ENCODE measurements at regions not wholly inside any gene's neighbourhood (a gene's known extent, or its start where the extent isn't known, plus 50 kb on each side); places are given as distances from the start of the nearest gene placed in this dataset.

DNA sequence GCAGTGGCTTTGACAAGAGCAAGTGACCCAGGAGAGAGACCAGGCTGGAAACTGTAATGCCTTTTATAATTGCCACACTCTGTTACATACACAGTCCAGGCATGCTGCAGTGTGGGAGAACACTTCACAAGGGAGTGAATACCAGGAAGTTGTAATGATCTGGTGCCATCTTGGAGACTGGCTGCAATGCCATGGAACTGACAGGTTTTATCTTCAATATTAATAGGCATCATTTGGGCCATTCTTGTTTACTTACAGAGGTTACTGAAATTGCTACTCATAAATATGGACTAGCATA is 274.3 kb downstream of the AUH start:
- no peak for DNase-seq
- H3K9me3 ChIP-seq: no peaks in the 10 kb centered on the region
- TF ChIP-seq POLR2A (IDR thresholded peaks at IDR 0.05): no peak
- TF ChIP-seq EP300 (IDR thresholded peaks at IDR 0.05; ENCODE audit: low read depth): no peak
- TF ChIP-seq POLR2AphosphoS5 (IDR thresholded peaks at IDR 0.05): no peak
- TF ChIP-seq, protein P1, sequence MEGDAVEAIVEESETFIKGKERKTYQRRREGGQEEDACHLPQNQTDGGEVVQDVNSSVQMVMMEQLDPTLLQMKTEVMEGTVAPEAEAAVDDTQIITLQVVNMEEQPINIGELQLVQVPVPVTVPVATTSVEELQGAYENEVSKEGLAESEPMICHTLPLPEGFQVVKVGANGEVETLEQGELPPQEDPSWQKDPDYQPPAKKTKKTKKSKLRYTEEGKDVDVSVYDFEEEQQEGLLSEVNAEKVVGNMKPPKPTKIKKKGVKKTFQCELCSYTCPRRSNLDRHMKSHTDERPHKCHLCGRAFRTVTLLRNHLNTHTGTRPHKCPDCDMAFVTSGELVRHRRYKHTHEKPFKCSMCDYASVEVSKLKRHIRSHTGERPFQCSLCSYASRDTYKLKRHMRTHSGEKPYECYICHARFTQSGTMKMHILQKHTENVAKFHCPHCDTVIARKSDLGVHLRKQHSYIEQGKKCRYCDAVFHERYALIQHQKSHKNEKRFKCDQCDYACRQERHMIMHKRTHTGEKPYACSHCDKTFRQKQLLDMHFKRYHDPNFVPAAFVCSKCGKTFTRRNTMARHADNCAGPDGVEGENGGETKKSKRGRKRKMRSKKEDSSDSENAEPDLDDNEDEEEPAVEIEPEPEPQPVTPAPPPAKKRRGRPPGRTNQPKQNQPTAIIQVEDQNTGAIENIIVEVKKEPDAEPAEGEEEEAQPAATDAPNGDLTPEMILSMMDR (IDR thresholded peaks at IDR 0.05): no peak
- no peaks in the 10 kb centered on the region for H3K27me3 ChIP-seq
- H3K27ac ChIP-seq: no peak overlapping the region
- no peak overlapping the region for H3K4me3 ChIP-seq
- in situ Hi-C loops (cut with MboI; ENCODE audit: low pct_ligation_motif_present in 1 of 4, low pct_unique_long_range_greater_than_20kb in 1 of 4, low sequenced_read_pairs in 3 of 4) (no loop called here), intact Hi-C loops (cut with DNase I; ENCODE audit: low total_unique reads) (no loop called here)
- H3K4me1 ChIP-seq: peaks cover 0 to 3% (median 0%) of the 10 kb centered on the region in 4 donors
- H3K36me3 ChIP-seq: no peaks in the 10 kb centered on the region

DNA sequence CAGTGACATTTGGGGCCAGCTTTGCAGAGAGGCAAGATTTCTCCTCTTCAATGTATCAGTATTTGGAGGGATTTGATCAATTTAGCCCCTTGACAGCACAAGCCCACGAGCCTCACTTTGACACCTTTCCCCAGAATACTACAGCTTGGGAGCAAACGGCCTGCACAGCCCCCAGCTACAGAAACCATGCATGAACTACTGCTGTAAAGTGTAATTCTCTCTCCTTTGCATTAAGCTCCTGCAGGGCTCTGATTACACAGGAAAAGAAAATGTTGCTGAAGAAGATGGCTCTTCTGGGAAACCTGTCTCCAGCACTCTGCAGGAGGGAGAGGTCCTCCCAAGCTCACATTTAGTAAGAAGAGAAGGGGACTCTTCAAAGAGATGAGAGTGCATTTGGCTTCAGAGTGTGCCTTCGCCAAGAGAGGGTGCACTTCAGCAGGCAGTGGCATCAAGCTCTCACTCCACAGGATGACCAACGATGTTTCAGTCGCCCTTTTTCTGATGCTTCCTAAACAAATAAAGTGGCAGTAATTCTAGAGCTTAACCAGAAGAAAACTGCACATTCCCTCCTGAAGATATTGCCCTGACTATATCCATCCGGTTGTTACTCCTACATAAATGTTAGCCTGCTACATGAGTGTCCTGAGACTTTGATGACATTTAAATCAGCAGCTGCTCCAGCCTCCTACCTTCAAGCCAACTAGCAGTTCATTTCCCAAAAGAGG is 272.2 kb downstream of the AUH start:
- H3K36me3 ChIP-seq: no peaks in the 10 kb centered on the region
- intact Hi-C loops (cut with DNase I; ENCODE audit: low total_unique reads) (no loop called here), in situ Hi-C loops (cut with MboI; ENCODE audit: low pct_ligation_motif_present in 1 of 4, low pct_unique_long_range_greater_than_20kb in 1 of 4, low sequenced_read_pairs in 3 of 4) (no loop called here)
- no peak for TF ChIP-seq EP300 (IDR thresholded peaks at IDR 0.05; ENCODE audit: low read depth)
- no peak for TF ChIP-seq POLR2A (IDR thresholded peaks at IDR 0.05)
- TF ChIP-seq, protein P1 (IDR thresholded peaks at IDR 0.05): peak; percentile 38 to 53 (median 45)
- no peak for TF ChIP-seq POLR2AphosphoS5 (IDR thresholded peaks at IDR 0.05)
- H3K4me3 ChIP-seq: no peak overlapping the region
- H3K27me3 ChIP-seq: no peaks in the 10 kb centered on the region
- H3K27ac ChIP-seq: no peak overlapping the region
- 31% methylated on average over 6 of the region's 6 CpGs; no CpG with 5 or more reads in 1 of the 2 donors for WGBS, 2 donors (ENCODE audit: low coverage in 1 of 2)
- H3K4me1 ChIP-seq: peaks cover 0 to 3% (median 0%) of the 10 kb centered on the region in 4 donors
- H3K9me3 ChIP-seq: no peaks in the 10 kb centered on the region
- peak; percentile 61 for DNase-seq

DNA sequence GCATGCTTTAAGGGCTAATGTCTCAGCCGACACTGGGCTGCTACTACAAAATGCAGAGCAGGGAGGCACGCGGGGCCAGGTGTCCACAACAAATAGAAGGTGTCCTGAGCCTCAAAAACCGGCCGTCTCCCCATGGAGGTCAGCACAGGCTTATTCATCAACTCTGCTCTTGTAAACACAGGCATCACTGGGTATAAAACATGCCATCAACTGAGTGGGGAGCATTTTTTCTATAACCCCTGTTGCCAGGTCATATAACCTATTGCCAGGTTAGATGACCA is 271.6 kb downstream of the AUH start:
- 82% methylated on average over 5 of the region's 5 CpGs; no CpG with 5 or more reads in 1 of the 2 donors for WGBS, 2 donors (ENCODE audit: low coverage in 1 of 2)
- H3K9me3 ChIP-seq: no peaks in the 10 kb centered on the region
- H3K4me1 ChIP-seq: peaks cover 0 to 3% (median 0%) of the 10 kb centered on the region in 4 donors
- no peak for DNase-seq
- no peak overlapping the region for H3K27ac ChIP-seq
- intact Hi-C loops (cut with DNase I; ENCODE audit: low total_unique reads) (no loop called here), in situ Hi-C loops (cut with MboI; ENCODE audit: low pct_ligation_motif_present in 1 of 4, low pct_unique_long_range_greater_than_20kb in 1 of 4, low sequenced_read_pairs in 3 of 4) (no loop called here)
- no peaks in the 10 kb centered on the region for H3K36me3 ChIP-seq
- no peak overlapping the region for H3K4me3 ChIP-seq
- TF ChIP-seq POLR2A (IDR thresholded peaks at IDR 0.05): no peak
- TF ChIP-seq, protein P1 (IDR thresholded peaks at IDR 0.05): no peak
- no peak for TF ChIP-seq POLR2AphosphoS5 (IDR thresholded peaks at IDR 0.05)
- no peak for TF ChIP-seq EP300 (IDR thresholded peaks at IDR 0.05; ENCODE audit: low read depth)
- no peaks in the 10 kb centered on the region for H3K27me3 ChIP-seq

DNA sequence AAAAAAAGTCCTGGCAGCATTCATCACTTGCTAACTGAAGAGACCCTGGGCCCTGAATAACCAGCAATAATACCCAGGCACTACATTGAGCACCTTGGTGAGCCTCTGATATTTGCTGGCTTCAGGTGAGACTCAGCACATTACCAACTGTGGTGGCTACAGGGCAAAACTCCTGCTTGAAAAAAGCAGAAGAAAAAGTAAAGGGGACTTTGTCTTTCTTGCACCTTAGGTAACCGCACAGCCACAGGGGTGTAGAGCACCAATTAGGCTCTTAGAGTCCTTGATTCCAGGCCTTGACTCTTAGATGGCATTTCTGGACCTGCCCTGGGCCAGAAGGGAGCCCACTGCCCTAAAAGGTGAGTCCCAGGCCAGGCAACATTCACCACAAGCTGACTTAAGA is 269.5 kb downstream of the AUH start:
- Histone ChIP-seq H3K27me3 (no peaks in the 10 kb centered on the region), H3K4me3 (no peak overlapping the region), H3K36me3 (no peaks in the 10 kb centered on the region), H3K9me3 (no peaks in the 10 kb centered on the region), H3K4me1 (peaks cover 0 to 3% (median 0%) of the 10 kb centered on the region in 4 donors), H3K27ac (no peak overlapping the region)
- WGBS, 2 donors (ENCODE audit: low coverage in 1 of 2): 100% methylated on average over 1 of the region's 1 CpG; no CpG with 5 or more reads in 1 of the 2 donors
- intact Hi-C loops (cut with DNase I; ENCODE audit: low total_unique reads): no loop called here
- DNase-seq: no peak
- in situ Hi-C loops (cut with MboI; ENCODE audit: low pct_ligation_motif_present in 1 of 4, low pct_unique_long_range_greater_than_20kb in 1 of 4, low sequenced_read_pairs in 3 of 4): no loop called here
- TF ChIP-seq EP300 (IDR thresholded peaks at IDR 0.05; ENCODE audit: low read depth) (no peak), POLR2A (IDR thresholded peaks at IDR 0.05) (no peak), POLR2AphosphoS5 (IDR thresholded peaks at IDR 0.05) (no peak)
- TF ChIP-seq, protein P1 (IDR thresholded peaks at IDR 0.05): no peak

Data from transverse colon (tissue), 4 donors.